Naive thymus-derived CD8-positive, alpha-beta T cell (primary cell): ENCODE measurements at regions not wholly inside any gene's neighbourhood (a gene's known extent, or its start where the extent isn't known, plus 50 kb on each side); places are given as distances from the start of the nearest gene placed in this dataset.

ENCODE experiments used
- ATAC-seq, 2 donors: fragments of 150-1000 bp; cut with Tn5 transposase in 1 of 2; sonication (Bioruptor Pico), chemical (Tn5 transposase) in 1 of 2; 1 replicate in 1 of 2; 2 replicates in 1 of 2; pipeline ENCODE4 v1.10.0; 2021; ENCODE audit warnings: mild to moderate bottlenecking in 2 of 2, moderate library complexity in 2 of 2
- POLR2A ChIA-PET: fragments of 350-600 bp; sonication (Branson Sonifier 250); formaldehyde crosslinking; loops from one replicate; lab custom pipeline; 2021; ENCODE audit warnings: antibody characterized with exemption; lab: Charles Lee
- DNase-seq, 10 donors: peaks; one replicate each; pipeline versions ENCODE4 v3.0.0 to v3.0.0-alpha.2; 2020 to 2022
- H3K27ac Mint-ChIP-seq, 10 donors: one replicate each; pipeline ENCODE4 v1.8.0; 2020 to 2022; ENCODE audit warnings: mild to moderate bottlenecking in 10 of 10, mixed read lengths in 10 of 10, moderate library complexity in 4 of 10, inconsistent platforms in 1 of 10
- H3K27me3 Mint-ChIP-seq, 5 donors: one replicate each; pipeline ENCODE4 v1.8.0; 2021 to 2022; ENCODE audit warnings: mixed read lengths in 5 of 5
- H3K36me3 Mint-ChIP-seq, 3 donors: one replicate each; pipeline ENCODE4 v1.8.0; 2020 to 2022; ENCODE audit warnings: mixed read lengths in 3 of 3, mild to moderate bottlenecking in 2 of 3, inconsistent platforms in 1 of 3
- H3K4me1 Mint-ChIP-seq, 4 donors: one replicate each; pipeline ENCODE4 v1.8.0; 2021 to 2022; ENCODE audit warnings: mixed read lengths in 4 of 4
- H3K4me3 Mint-ChIP-seq, 10 donors: one replicate each; pipeline ENCODE4 v1.8.0; 2020 to 2022; ENCODE audit warnings: mild to moderate bottlenecking in 10 of 10, mixed read lengths in 10 of 10, moderate library complexity in 6 of 10, inconsistent platforms in 1 of 10
- H3K9me3 Mint-ChIP-seq, 9 donors: one replicate each; pipeline ENCODE4 v1.8.0; 2020 to 2022; ENCODE audit warnings: mixed read lengths in 9 of 9, mild to moderate bottlenecking in 3 of 9, inconsistent platforms in 1 of 9, moderate library complexity in 1 of 9

GRCh38 chr2:100664021-100664755, 101.4 kb downstream of the PDCL3 start:
- DNase-seq, result no peak
- H3K27me3 Mint-ChIP-seq, result peaks cover 0 to 4% (median 1%) of the 10 kb centered on the region in 5 donors
- H3K9me3 Mint-ChIP-seq, result no peaks in the 10 kb centered on the region
- H3K27ac Mint-ChIP-seq, result no peak overlapping the region
- H3K4me3 Mint-ChIP-seq, result no peak overlapping the region
- H3K4me1 Mint-ChIP-seq, result peaks cover 6 to 13% (median 9%) of the 10 kb centered on the region in 4 donors
- no peak for ATAC-seq
- POLR2A ChIA-PET, result no interaction called here
- no peaks in the 10 kb centered on the region for H3K36me3 Mint-ChIP-seq

DNA sequence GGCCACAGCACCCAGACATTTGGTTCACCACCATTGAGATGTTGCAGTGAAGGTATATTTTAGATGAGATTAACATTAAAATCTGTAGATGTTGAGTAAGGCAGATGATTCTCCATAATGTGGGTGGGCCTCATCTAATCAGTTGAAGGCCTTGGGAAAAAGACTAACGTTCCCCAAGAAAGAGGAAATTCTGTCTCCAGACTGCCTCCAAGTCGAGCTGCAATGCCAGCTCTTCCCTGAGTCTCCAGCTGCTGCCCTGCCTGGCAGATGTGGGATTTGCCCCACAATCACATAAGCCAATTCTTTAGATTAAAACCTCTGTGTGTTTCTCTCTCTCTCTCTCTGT, 101.9 kb downstream of the PDCL3 start:
- Mint-ChIP-seq H3K9me3 (no peaks in the 10 kb centered on the region), H3K36me3 (no peaks in the 10 kb centered on the region), H3K27ac (no peak overlapping the region), H3K4me3 (no peak overlapping the region), H3K4me1 (peaks cover 6 to 13% (median 9%) of the 10 kb centered on the region in 4 donors), H3K27me3 (peaks cover 0 to 4% (median 1%) of the 10 kb centered on the region in 5 donors)
- no peak for ATAC-seq
- POLR2A ChIA-PET, result no interaction called here
- no peak for DNase-seq

DNA sequence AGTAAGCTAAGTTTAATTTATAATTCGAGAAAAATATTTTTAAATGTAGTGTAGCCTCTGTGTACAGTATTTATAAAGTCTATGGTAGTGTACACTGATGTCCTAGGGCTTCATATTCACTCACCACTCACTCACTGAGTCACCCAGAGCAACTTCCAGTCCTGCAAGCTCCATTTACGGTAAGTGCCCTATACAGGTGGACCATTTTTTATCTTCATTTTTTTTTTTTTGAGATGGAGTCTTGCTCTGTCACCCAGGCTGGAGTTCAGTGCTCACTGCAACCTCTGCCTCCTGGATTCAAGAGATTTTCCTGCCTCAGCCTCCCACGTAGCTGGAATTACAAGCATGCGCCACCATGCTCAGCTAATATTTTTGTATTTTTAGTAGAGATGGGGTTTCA, 104.2 kb downstream of the PDCL3 start:
- DNase-seq (no peak), ATAC-seq (no peak)
- Mint-ChIP-seq H3K36me3 (no peaks in the 10 kb centered on the region), H3K27ac (no peak overlapping the region), H3K4me1 (peaks cover 6 to 13% (median 8%) of the 10 kb centered on the region in 4 donors), H3K4me3 (no peak overlapping the region), H3K27me3 (peaks cover 0 to 2% (median 1%) of the 10 kb centered on the region in 5 donors), H3K9me3 (no peaks in the 10 kb centered on the region)
- POLR2A ChIA-PET, result interaction anchor here (0.6 kb wide), 1 partner anchor 485 kb away, joined by 6 read pairs; no protein-coding TSS in a partner anchor

DNA sequence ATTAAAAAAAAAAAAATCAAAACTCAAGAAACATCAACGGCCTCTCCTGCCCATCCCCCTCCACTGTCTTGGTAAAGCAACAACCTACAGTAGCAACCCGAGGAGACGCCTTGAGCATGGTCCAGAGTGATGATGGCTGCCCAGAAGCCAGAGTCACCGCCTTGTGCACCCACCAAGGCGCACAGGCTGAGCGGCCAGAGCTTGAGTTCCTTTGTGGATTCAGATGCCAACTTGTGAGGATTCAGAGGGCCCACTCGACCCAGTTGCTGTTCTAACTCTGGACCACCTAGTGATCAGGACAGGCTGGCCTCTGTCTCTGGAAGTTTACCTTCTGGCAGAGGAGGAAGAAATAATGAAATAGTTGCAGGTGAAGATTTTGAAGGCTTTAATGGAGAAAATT, 105.0 kb downstream of the PDCL3 start:
- Mint-ChIP-seq H3K9me3 (no peaks in the 10 kb centered on the region), H3K27ac (peak overlapping the region in 2 of 10 donors; percentile 35 to 60), H3K4me3 (no peak overlapping the region), H3K27me3 (peaks cover 0 to 2% (median 1%) of the 10 kb centered on the region in 5 donors), H3K36me3 (no peaks in the 10 kb centered on the region), H3K4me1 (peaks cover 6 to 13% (median 8%) of the 10 kb centered on the region in 4 donors)
- POLR2A ChIA-PET, result no interaction called here
- ATAC-seq, result no peak
- DNase-seq, result no peak

DNA sequence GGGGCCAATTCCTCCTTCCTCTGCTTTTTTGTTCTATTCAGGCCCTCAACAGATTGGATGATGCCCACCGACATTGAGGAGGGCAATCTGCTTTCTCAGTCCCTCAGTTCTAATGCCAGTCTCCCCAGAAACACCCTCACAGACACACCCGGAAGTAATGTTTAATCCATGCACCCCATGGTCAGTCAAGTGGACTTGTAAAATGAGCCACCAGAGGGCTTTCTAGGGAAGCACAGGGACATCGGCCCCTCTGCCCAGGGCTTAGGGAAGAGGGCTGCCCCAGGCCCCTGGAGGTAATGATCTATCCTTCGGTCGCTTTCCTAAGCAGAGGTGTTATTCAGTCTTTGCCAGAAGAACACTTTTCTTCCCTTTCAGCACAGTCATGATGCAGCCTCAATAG, 107.4 kb downstream of the PDCL3 start:
- peaks cover 6 to 13% (median 8%) of the 10 kb centered on the region in 4 donors for H3K4me1 Mint-ChIP-seq
- H3K9me3 Mint-ChIP-seq, result no peaks in the 10 kb centered on the region
- no peaks in the 10 kb centered on the region for H3K36me3 Mint-ChIP-seq
- POLR2A ChIA-PET, result no interaction called here
- no peak overlapping the region for H3K4me3 Mint-ChIP-seq
- peaks cover 0 to 2% (median 0%) of the 10 kb centered on the region in 5 donors for H3K27me3 Mint-ChIP-seq
- ATAC-seq (no peak), DNase-seq (no peak)
- H3K27ac Mint-ChIP-seq, result peak overlapping the region in 2 of 10 donors; percentile 72 to 73

DNA sequence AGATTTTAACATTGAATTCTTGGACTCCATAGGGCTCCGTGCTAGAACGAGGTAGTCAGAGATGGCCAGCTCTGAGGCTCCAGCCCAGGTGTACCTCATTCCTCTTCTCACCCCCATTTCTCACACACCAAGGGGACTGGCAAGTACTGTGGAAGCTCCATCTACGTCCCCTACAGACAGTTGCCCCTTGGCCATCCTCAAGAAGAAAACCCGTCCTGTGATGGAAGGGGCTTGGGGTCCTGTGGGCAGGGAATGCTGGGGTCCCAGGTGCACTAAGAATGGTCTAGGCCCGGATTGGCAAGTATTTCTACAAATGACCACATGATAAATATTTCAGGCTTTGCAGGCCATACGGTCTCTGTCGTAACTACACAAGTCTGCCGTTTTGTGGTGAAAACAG, 110.3 kb downstream of the PDCL3 start:
- ATAC-seq (no peak), DNase-seq (no peak)
- Mint-ChIP-seq H3K36me3 (no peaks in the 10 kb centered on the region), H3K27ac (no peak overlapping the region), H3K27me3 (peaks cover 0 to 2% (median 0%) of the 10 kb centered on the region in 5 donors), H3K4me1 (peaks cover 2 to 9% (median 7%) of the 10 kb centered on the region in 4 donors), H3K9me3 (no peaks in the 10 kb centered on the region), H3K4me3 (no peak overlapping the region)
- POLR2A ChIA-PET, result no interaction called here

- peaks cover 0 to 2% (median 0%) of the 10 kb centered on the region in 5 donors for H3K27me3 Mint-ChIP-seq
- no peak for ATAC-seq
- no peaks in the 10 kb centered on the region for H3K36me3 Mint-ChIP-seq
- DNase-seq, result no peak
- no peak overlapping the region for H3K4me3 Mint-ChIP-seq
- H3K27ac Mint-ChIP-seq, result peak overlapping the region in 1 of 10 donors; percentile 34
- POLR2A ChIA-PET, result no interaction called here
- H3K9me3 Mint-ChIP-seq, result no peaks in the 10 kb centered on the region
- peaks cover 2 to 4% (median 3%) of the 10 kb centered on the region in 4 donors for H3K4me1 Mint-ChIP-seq
These were observed 111.1 kb downstream of the PDCL3 start for GRCh38 chr2:100673691-100674485.

DNA sequence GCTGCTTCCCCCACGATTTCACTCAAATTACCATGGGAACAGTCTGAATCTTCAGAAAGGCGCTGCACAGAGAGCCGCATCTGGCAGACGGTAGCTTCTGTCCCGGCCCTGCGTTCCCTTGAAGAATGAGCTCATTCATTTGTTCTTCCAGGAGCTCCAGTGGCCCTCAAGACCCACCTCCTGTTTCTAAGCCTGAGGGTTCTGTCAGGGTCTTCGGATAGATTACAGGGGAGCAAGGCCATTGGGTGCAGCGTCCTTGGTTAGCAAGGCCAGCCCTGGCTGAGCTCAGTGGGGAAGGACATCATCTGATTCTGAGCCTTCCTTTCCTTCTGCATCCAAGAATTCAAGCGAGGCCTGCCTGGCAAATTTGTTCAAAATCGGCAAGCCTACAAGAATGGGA, 111.9 kb downstream of the PDCL3 start:
- ATAC-seq, result no peak
- H3K4me3 Mint-ChIP-seq, result no peak overlapping the region
- H3K9me3 Mint-ChIP-seq, result no peaks in the 10 kb centered on the region
- no peaks in the 10 kb centered on the region for H3K36me3 Mint-ChIP-seq
- POLR2A ChIA-PET, result no interaction called here
- peaks cover 3 to 12% (median 8%) of the 10 kb centered on the region in 4 donors for H3K4me1 Mint-ChIP-seq
- DNase-seq, result no peak
- peaks cover 0 to 2% (median 0%) of the 10 kb centered on the region in 5 donors for H3K27me3 Mint-ChIP-seq
- H3K27ac Mint-ChIP-seq, result peak overlapping the region in 1 of 10 donors; percentile 34

DNA sequence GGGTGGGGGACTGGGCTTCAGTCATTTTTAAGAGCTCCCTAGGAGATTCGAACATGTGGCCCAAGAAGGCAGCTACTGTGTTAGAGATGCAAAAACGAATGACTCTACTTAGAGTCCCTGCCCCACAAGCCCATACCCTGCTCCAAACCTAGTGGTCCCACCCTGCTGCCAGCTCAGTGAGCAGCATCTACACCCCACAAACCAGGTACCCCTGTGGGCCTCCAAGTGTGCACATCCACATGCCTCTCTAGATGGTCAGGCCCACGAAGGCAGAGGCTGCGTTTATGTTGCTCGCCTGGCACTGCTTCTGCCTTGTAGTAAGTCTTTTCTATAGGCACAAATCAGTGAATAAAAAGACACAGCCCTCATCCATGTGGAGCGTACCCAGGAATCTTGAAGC, 112.6 kb downstream of the PDCL3 start:
- Mint-ChIP-seq H3K27ac (no peak overlapping the region), H3K4me3 (no peak overlapping the region), H3K27me3 (peaks cover 0 to 2% (median 0%) of the 10 kb centered on the region in 5 donors), H3K9me3 (no peaks in the 10 kb centered on the region), H3K36me3 (no peaks in the 10 kb centered on the region), H3K4me1 (peaks cover 8 to 19% (median 14%) of the 10 kb centered on the region in 4 donors)
- POLR2A ChIA-PET, result no interaction called here
- ATAC-seq (no peak), DNase-seq (no peak)

- H3K4me1 Mint-ChIP-seq, result peaks cover 10 to 24% (median 19%) of the 10 kb centered on the region in 4 donors
- no peak overlapping the region for H3K4me3 Mint-ChIP-seq
- DNase-seq (no peak), ATAC-seq (no peak)
- no peaks in the 10 kb centered on the region for H3K9me3 Mint-ChIP-seq
- POLR2A ChIA-PET, result no interaction called here
- H3K36me3 Mint-ChIP-seq, result no peaks in the 10 kb centered on the region
- peaks cover 0 to 2% (median 0%) of the 10 kb centered on the region in 5 donors for H3K27me3 Mint-ChIP-seq
- H3K27ac Mint-ChIP-seq, result peak overlapping the region in 1 of 10 donors; percentile 56
These were observed 113.1 kb downstream of the PDCL3 start for GRCh38 chr2:100675855-100676254.

- peaks cover 0 to 2% (median 0%) of the 10 kb centered on the region in 5 donors for H3K27me3 Mint-ChIP-seq
- peaks cover 10 to 25% (median 19%) of the 10 kb centered on the region in 4 donors for H3K4me1 Mint-ChIP-seq
- peak overlapping the region in 1 of 10 donors; percentile 2 for H3K27ac Mint-ChIP-seq
- no peak overlapping the region for H3K4me3 Mint-ChIP-seq
- H3K36me3 Mint-ChIP-seq, result no peaks in the 10 kb centered on the region
- no peak for ATAC-seq
- H3K9me3 Mint-ChIP-seq, result no peaks in the 10 kb centered on the region
- POLR2A ChIA-PET, result no interaction called here
- DNase-seq, result no peak
These were observed 113.6 kb downstream of the PDCL3 start for GRCh38 chr2:100676346-100676745.

GRCh38 chr2:100677611-100678185, 114.9 kb downstream of the PDCL3 start:
- H3K27me3 Mint-ChIP-seq, result no peaks in the 10 kb centered on the region
- H3K4me3 Mint-ChIP-seq, result no peak overlapping the region
- POLR2A ChIA-PET, result no interaction called here
- H3K36me3 Mint-ChIP-seq, result peaks cover 0 to under 1% (median 0%) of the 10 kb centered on the region in 3 donors
- no peak for ATAC-seq
- peak overlapping the region in 1 of 10 donors; percentile 48 for H3K27ac Mint-ChIP-seq
- peaks cover 10 to 25% (median 19%) of the 10 kb centered on the region in 4 donors for H3K4me1 Mint-ChIP-seq
- no peak for DNase-seq
- peaks cover 0 to 5% (median under 1%) of the 10 kb centered on the region in 9 donors for H3K9me3 Mint-ChIP-seq
